Stomach (tissue), 8 donors: ENCODE measurements at regions not wholly inside any gene's neighbourhood (a gene's known extent, or its start where the extent isn't known, plus 50 kb on each side); places are given as distances from the start of the nearest gene placed in this dataset.

Experiments
- DNase-seq, 2 donors: peaks; one replicate each; pipeline versions ENCODE4 v3.0.0 to v3.0.0-alpha.2; 2013 to 2019
- H3K27ac ChIP-seq, 5 donors: fragments of 200-600 bp in 4 of 5; sonication (generic) in 4 of 5; one replicate each; pipeline ENCODE4 v1.5.1; 2013 to 2019; ENCODE audit warnings: mild to moderate bottlenecking in 1 of 5, moderate library complexity in 1 of 5
- H3K27me3 ChIP-seq, 3 donors: fragments of 200-600 bp; sonication (generic); one replicate each; pipeline ENCODE4 v1.5.1; 2017 to 2019; ENCODE audit warnings: mixed run types in 1 of 3
- H3K36me3 ChIP-seq, 4 donors: fragments of 200-600 bp; sonication (generic); 1 replicate in 3 of 4; 2 replicates in 1 of 4; pipeline ENCODE4 v1.5.1; 2016 to 2019
- H3K4me1 ChIP-seq, 4 donors: fragments of 200-600 bp; sonication (generic); one replicate each; pipeline ENCODE4 v1.5.1; 2016 to 2019
- H3K4me3 ChIP-seq, 4 donors: fragments of 200-600 bp; sonication (generic) in 3 of 4; one replicate each; pipeline ENCODE4 v1.5.1; 2016 to 2019; ENCODE audit warnings: mild to moderate bottlenecking in 1 of 4
- H3K9me3 ChIP-seq, 4 donors: fragments of 200-600 bp; sonication (generic); one replicate each; pipeline ENCODE4 v1.5.1; 2016 to 2019
- EP300 ChIP-seq: sonication (generic); formaldehyde crosslinking; IDR thresholded peaks from one replicate; pipeline ENCODE4 v1.6.1; 2017; ENCODE audit warnings: antibody characterized with exemption
- POLR2A ChIP-seq, 4 donors: fragments of 450-650 bp; IDR thresholded peaks; one replicate each; pipeline ENCODE4 v1.6.1; 2016; ENCODE audit warnings: antibody characterized with exemption in 4 of 4, control low read depth in 2 of 4, mild to moderate bottlenecking in 1 of 4, moderate library complexity in 1 of 4
- POLR2AphosphoS5 ChIP-seq, 3 donors: sonication (generic); formaldehyde crosslinking; IDR thresholded peaks; one replicate each; pipeline ENCODE4 v1.6.1; 2016; ENCODE audit warnings: antibody characterized with exemption in 3 of 3
- WGBS, 5 donors: extraction: QIAGEN DNeasy Blood & Tissue Kit in 3 of 5; methylation state at CpG; one replicate each; pipeline versions ENCODE4 v1.1.5 to v1.1.7; 2013 to 2018; 5-methylcytosine and 5-hydroxymethylcytosine counted together
- intact Hi-C: fragments of 100-400 bp; cut with DNase I; formaldehyde crosslinking; loops from one replicate; pipeline ENCODE4 v1.15.1; 2023; ENCODE audit warnings: low total_unique reads
- TF ChIP-seq, protein P1 (sequence below), 7 experiments: fragments of 450-650 bp in 4 of 7; fragments of 200-600 bp in 3 of 7; sonication (generic) in 3 of 7; IDR thresholded peaks; one replicate each; pipeline ENCODE4 v1.5.1; 2016 to 2019; ENCODE audit warnings: antibody characterized with exemption in 7 of 7, control low read depth in 2 of 7, mild to moderate bottlenecking in 1 of 7
- donor health status: healthy with polysubstance abuse.
- donor health status: Bipolar disorder and iron deficiency.
- donor health status: healthy.

DNA sequence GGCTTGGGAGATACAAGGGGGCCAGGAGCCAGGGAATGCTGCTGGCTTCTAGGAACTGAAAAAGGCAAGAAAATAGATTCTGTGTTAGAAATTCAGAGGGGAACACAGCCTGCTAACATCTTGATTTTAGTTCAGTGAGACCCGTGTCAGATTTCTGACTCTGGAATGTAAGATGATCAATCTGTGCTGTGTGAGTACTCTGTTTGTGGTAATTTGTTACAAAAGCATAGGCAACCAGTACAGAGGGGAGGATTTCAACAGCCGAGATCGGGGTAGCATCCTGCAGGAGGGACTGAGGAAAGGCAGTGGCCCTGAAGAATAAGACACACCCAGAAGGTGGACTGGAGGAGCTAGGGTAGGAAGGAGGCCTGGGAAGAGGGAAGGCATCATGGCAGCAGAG lies 410.0 kb upstream of the CCDC196 start:
- WGBS, 5 donors: 67 to 82% (median 69%) methylated on average over 3 of the region's 3 CpGs
- TF ChIP-seq, protein P1, sequence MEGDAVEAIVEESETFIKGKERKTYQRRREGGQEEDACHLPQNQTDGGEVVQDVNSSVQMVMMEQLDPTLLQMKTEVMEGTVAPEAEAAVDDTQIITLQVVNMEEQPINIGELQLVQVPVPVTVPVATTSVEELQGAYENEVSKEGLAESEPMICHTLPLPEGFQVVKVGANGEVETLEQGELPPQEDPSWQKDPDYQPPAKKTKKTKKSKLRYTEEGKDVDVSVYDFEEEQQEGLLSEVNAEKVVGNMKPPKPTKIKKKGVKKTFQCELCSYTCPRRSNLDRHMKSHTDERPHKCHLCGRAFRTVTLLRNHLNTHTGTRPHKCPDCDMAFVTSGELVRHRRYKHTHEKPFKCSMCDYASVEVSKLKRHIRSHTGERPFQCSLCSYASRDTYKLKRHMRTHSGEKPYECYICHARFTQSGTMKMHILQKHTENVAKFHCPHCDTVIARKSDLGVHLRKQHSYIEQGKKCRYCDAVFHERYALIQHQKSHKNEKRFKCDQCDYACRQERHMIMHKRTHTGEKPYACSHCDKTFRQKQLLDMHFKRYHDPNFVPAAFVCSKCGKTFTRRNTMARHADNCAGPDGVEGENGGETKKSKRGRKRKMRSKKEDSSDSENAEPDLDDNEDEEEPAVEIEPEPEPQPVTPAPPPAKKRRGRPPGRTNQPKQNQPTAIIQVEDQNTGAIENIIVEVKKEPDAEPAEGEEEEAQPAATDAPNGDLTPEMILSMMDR (IDR thresholded peaks at IDR 0.05): no peak
- TF ChIP-seq POLR2AphosphoS5 (IDR thresholded peaks at IDR 0.05): no peak
- no peak for TF ChIP-seq EP300
- no peak for TF ChIP-seq POLR2A (IDR thresholded peaks at IDR 0.05)

DNA sequence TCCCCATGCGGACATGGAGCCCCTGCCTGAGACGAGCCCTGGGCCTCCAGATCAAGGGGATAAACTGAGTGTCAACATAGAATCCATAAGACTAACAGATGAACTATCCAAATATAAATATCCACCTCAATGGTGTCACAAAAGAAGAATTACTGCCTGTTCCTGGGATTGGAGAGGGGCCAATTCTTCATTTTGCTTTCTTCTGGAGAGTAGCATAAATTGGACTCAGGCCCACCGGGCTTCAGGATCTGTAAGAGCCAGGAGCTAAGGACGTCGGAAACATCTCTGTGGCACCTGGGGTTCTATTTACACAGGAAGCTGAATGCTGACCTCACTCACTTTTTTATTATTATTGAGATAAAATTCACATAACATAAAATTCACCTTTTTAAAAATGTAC lies 408.2 kb upstream of the CCDC196 start:
- TF ChIP-seq POLR2A (IDR thresholded peaks at IDR 0.05): no peak
- TF ChIP-seq EP300: no peak
- TF ChIP-seq POLR2AphosphoS5 (IDR thresholded peaks at IDR 0.05): no peak
- TF ChIP-seq, protein P1 (IDR thresholded peaks at IDR 0.05): no peak
- Histone ChIP-seq H3K9me3 (no peaks in the 10 kb centered on the region), H3K4me1 (peaks cover 0 to 20% (median 0%) of the 10 kb centered on the region in 4 donors), H3K27ac (no peak overlapping the region), H3K27me3 (no peaks in the 10 kb centered on the region), H3K4me3 (no peak overlapping the region), H3K36me3 (no peaks in the 10 kb centered on the region)
- WGBS, 5 donors: 50 to 61% (median 55%) methylated on average over 5 of the region's 5 CpGs
- intact Hi-C loops: no loop called here
- DNase-seq: peak in 1 of 2 donors; percentile 63

More for the DNA sequence above, 410.0 kb upstream of the CCDC196 start:
- H3K36me3 ChIP-seq: no peaks in the 10 kb centered on the region
- H3K4me3 ChIP-seq: no peak overlapping the region
- no peaks in the 10 kb centered on the region for H3K9me3 ChIP-seq
- DNase-seq: no peak
- no peaks in the 10 kb centered on the region for H3K27me3 ChIP-seq
- H3K4me1 ChIP-seq: peaks cover 0 to 20% (median 0%) of the 10 kb centered on the region in 4 donors
- no peak overlapping the region for H3K27ac ChIP-seq
- intact Hi-C loops: no loop called here

DNA sequence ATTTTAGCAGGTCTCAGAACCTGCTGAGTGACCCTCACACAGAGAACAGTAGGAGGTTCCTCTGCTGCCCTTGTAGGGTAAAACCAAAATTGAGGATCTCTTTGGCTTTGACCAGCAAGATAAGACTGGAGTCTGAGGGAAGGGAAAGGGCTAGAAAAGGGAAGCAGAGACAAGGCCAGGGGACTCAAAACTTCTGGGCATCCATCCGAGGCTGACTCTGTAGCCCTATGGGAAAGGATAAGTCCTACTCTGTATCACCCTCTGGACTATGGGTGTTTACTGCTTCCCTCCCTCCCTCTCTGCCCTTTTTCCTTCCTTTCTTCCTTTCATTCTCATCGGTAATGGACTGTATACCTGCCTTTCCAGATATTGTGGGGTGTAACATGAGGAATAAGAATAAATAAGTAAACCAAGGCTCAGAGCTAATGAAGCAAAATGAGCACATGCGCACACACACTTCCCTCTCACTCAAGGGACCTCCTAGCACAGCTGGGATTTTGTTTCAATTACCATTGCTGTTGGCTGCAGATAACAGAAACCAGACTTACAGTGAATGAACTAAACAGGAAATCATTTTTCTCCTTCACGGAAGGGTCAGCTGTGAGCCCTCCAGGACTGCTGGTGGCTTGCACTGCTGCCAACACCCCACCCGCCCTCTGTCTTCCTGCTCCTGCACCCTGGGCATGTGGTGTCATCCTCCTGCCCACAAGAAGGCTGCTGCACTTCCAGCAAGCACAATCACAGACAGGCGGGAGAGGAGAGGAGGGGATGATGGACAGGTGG lies 404.4 kb upstream of the CCDC196 start:
- WGBS, 5 donors: 47 to 62% (median 55%) methylated on average over 5 to 6 of the region's 6 CpGs
- intact Hi-C loops: no loop called here

DNA sequence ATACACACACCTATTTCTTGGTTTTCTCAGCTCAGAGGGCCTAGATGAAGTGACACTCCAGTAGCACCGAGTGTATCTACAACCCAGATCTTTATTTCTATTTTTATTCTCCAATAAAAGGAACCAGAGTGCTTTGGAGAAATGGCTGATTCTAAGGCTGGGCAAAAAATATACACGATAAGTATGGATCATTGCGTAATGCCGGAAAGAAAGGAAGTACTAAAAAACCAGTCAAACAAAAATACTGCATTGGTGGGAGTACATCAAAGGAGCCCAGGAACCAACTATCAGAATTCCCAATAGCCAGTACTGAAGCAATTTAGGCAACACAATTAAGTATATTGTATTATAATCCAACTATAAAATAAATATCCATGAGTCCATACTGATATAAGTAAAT lies 400.9 kb upstream of the CCDC196 start:
- H3K4me1 ChIP-seq: no peaks in the 10 kb centered on the region
- WGBS, 5 donors: 76 to 83% (median 82%) methylated on average over 4 of the region's 4 CpGs
- no peaks in the 10 kb centered on the region for H3K36me3 ChIP-seq
- no peaks in the 10 kb centered on the region for H3K9me3 ChIP-seq
- H3K27ac ChIP-seq: no peak overlapping the region
- no peaks in the 10 kb centered on the region for H3K27me3 ChIP-seq
- intact Hi-C loops: no loop called here
- no peak for DNase-seq
- no peak overlapping the region for H3K4me3 ChIP-seq
- TF ChIP-seq, protein P1 (IDR thresholded peaks at IDR 0.05): no peak
- TF ChIP-seq EP300 (no peak), POLR2AphosphoS5 (IDR thresholded peaks at IDR 0.05) (no peak), POLR2A (IDR thresholded peaks at IDR 0.05) (no peak)

More for the DNA sequence above, 404.4 kb upstream of the CCDC196 start:
- H3K36me3 ChIP-seq: no peaks in the 10 kb centered on the region
- H3K27ac ChIP-seq: no peak overlapping the region
- H3K9me3 ChIP-seq: no peaks in the 10 kb centered on the region
- no peak overlapping the region for H3K4me3 ChIP-seq
- H3K4me1 ChIP-seq: peaks cover 0 to 11% (median 0%) of the 10 kb centered on the region in 4 donors
- TF ChIP-seq POLR2A (IDR thresholded peaks at IDR 0.05) (no peak), POLR2AphosphoS5 (IDR thresholded peaks at IDR 0.05) (no peak), EP300 (no peak)
- TF ChIP-seq, protein P1 (IDR thresholded peaks at IDR 0.05): no peak
- peak in 1 of 2 donors; percentile 72 for DNase-seq
- H3K27me3 ChIP-seq: no peaks in the 10 kb centered on the region
